H1 (cell line): ENCODE measurements at regions not wholly inside any gene's neighbourhood (a gene's known extent, or its start where the extent isn't known, plus 50 kb on each side); places are given as distances from the start of the nearest gene placed in this dataset.

Source experiments
- CTCF ChIA-PET: fragments of 300-600 bp; sonication (Branson Sonifier 250); formaldehyde crosslinking; loops from one replicate; lab custom pipeline; 2021; ENCODE audit not compliant: partially characterized antibody; lab: Charles Lee
- POLR2A ChIA-PET: fragments of 300-600 bp; sonication (Branson Sonifier 250); formaldehyde crosslinking; loops from one replicate; lab custom pipeline; 2021; ENCODE audit warnings: inconsistent platforms; ENCODE audit not compliant: partially characterized antibody; lab: Charles Lee
- DNase-seq, 2 experiments: peaks; one replicate each; pipeline versions ENCODE4 v3.0.0 to v3.0.0-alpha.2; 2010 to 2022; ENCODE audit warnings: low spot score in 2 of 2, low read depth in 1 of 2, mixed read lengths in 1 of 2
- FAIRE-seq: peaks from 2 replicates; lab custom pipeline; 2011; peaks lifted over from hg19 to GRCh38; lab: Jason Lieb, UNC
- H2AFZ ChIP-seq: 2 replicates; pipeline ENCODE4 v1.8.1; 2012; ENCODE audit warnings: low read length, inconsistent platforms
- H2AK5ac ChIP-seq: 2 replicates; pipeline ENCODE4 v1.6.1; 2013; ENCODE audit warnings: low read depth, low read length
- H2BK120ac ChIP-seq: replicated peaks from 2 replicates; pipeline ENCODE3; 2013; ENCODE audit warnings: low read depth, low read length, inconsistent platforms
- H2BK12ac ChIP-seq: 2 replicates; pipeline ENCODE4 v1.6.1; 2013; ENCODE audit warnings: low read depth, low read length
- H2BK15ac ChIP-seq: 2 replicates; pipeline ENCODE4 v1.6.1; 2013; ENCODE audit warnings: low read length
- H2BK20ac ChIP-seq: 2 replicates; pipeline ENCODE4 v1.6.1; 2013; ENCODE audit warnings: low read length
- H2BK5ac ChIP-seq: 2 replicates; pipeline ENCODE4 v1.6.1; 2013; ENCODE audit warnings: low read depth, low read length
- H3K14ac ChIP-seq: 2 replicates; pipeline ENCODE4 v1.6.1; 2013; ENCODE audit warnings: inconsistent platforms; ENCODE audit not compliant: insufficient read length
- H3K18ac ChIP-seq: 2 replicates; pipeline ENCODE4 v1.6.1; 2013; ENCODE audit warnings: low read length; ENCODE audit errors: extremely low read depth
- H3K23ac ChIP-seq: 2 replicates; pipeline ENCODE4 v1.6.1; 2013; ENCODE audit warnings: inconsistent platforms; ENCODE audit not compliant: insufficient read length
- H3K23me2 ChIP-seq: 2 replicates; pipeline ENCODE4 v1.6.1; 2013; ENCODE audit warnings: low read depth, low read length
- H3K27ac ChIP-seq: 2 replicates; pipeline ENCODE4 v1.6.1; 2011; ENCODE audit warnings: low read depth, low read length, inconsistent platforms
- H3K27me3 ChIP-seq, 4 experiments: replicated peaks in 1 of 4; 1 replicate in 1 of 4; 2 replicates in 3 of 4; pipeline versions ENCODE4 v1.6.1 to v1.8.1; 2011 to 2013; ENCODE audit warnings: low read length in 3 of 4, mild to moderate bottlenecking in 3 of 4, inconsistent platforms in 2 of 4, mixed read lengths in 2 of 4, moderate library complexity in 1 of 4; ENCODE audit not compliant: control insufficient read depth in 3 of 4, insufficient read depth in 3 of 4; ENCODE audit errors: extremely low read depth in 1 of 4
- H3K36me3 ChIP-seq, 4 experiments: 2 replicates each; pipeline versions ENCODE4 v1.6.1 to v1.8.1; 2011 to 2013; ENCODE audit warnings: mild to moderate bottlenecking in 4 of 4, low read length in 3 of 4, moderate library complexity in 2 of 4, control low read depth in 1 of 4, inconsistent platforms in 1 of 4; ENCODE audit not compliant: insufficient read depth in 4 of 4, control insufficient read depth in 2 of 4
- H3K4ac ChIP-seq: replicated peaks from 2 replicates; pipeline ENCODE3; 2013; ENCODE audit warnings: low read length, low read depth, mixed read lengths, inconsistent platforms; ENCODE audit not compliant: insufficient read length
- H3K4me1 ChIP-seq, 4 experiments: replicated peaks in 1 of 4; 1 replicate in 1 of 4; 2 replicates in 3 of 4; pipeline versions ENCODE4 v1.6.1 to v1.8.1; 2011 to 2013; ENCODE audit warnings: low read length in 3 of 4, inconsistent platforms in 2 of 4, mixed read lengths in 1 of 4; ENCODE audit not compliant: insufficient read depth in 4 of 4, control insufficient read depth in 3 of 4
- H3K4me2 ChIP-seq, 2 experiments: 2 replicates each; pipeline versions ENCODE4 v1.6.1 to v1.8.1; 2011 to 2013; ENCODE audit warnings: low read depth in 2 of 2, low read length in 2 of 2, control low read depth in 1 of 2, inconsistent platforms in 1 of 2, mild to moderate bottlenecking in 1 of 2; ENCODE audit not compliant: insufficient read depth in 1 of 2
- H3K4me3 ChIP-seq, 4 experiments: fragments of 200-600, 300-600 bp in 1 of 4; sonication (generic), shearing (Covaris generic), sonication (Bioruptor Twin) in 1 of 4; 2 replicates each; pipeline versions ENCODE4 v1.5.1 to v1.8.1; 2011 to 2016; ENCODE audit warnings: low read length in 4 of 4, low read depth in 3 of 4, control low read depth in 2 of 4, inconsistent platforms in 2 of 4, mild to moderate bottlenecking in 2 of 4, mixed read lengths in 1 of 4, moderate library complexity in 1 of 4; ENCODE audit not compliant: insufficient read depth in 2 of 4; ENCODE audit errors: extremely low read depth in 1 of 4
- H3K56ac ChIP-seq: replicated peaks from 2 replicates; pipeline ENCODE3; 2013; ENCODE audit warnings: low read depth, mild to moderate bottlenecking, mixed read lengths, low read length, inconsistent platforms; ENCODE audit not compliant: insufficient read length
- H3K79me1 ChIP-seq: 2 replicates; pipeline ENCODE4 v1.6.1; 2013; ENCODE audit warnings: low read depth, low read length, control low read depth
- H3K79me2 ChIP-seq, 2 experiments: 2 replicates each; pipeline versions ENCODE4 v1.6.1 to v1.8.1; 2012 to 2013; ENCODE audit warnings: low read length in 2 of 2, mild to moderate bottlenecking in 2 of 2, inconsistent platforms in 1 of 2; ENCODE audit not compliant: insufficient read depth in 2 of 2, control insufficient read depth in 1 of 2
- H3K9ac ChIP-seq, 4 experiments: replicated peaks in 1 of 4; 1 replicate in 1 of 4; 2 replicates in 3 of 4; pipeline versions ENCODE4 v1.6.1 to v1.8.1; 2011 to 2013; ENCODE audit warnings: low read depth in 3 of 4, low read length in 3 of 4, control low read depth in 2 of 4, mild to moderate bottlenecking in 2 of 4, moderate library complexity in 2 of 4, inconsistent platforms in 1 of 4; ENCODE audit errors: extremely low read depth in 1 of 4
- H3K9me3 ChIP-seq, 2 experiments: 2 replicates each; pipeline versions ENCODE4 v1.6.1 to v1.8.1; 2012 to 2013; ENCODE audit warnings: mild to moderate bottlenecking in 2 of 2, moderate library complexity in 2 of 2, control low read depth in 1 of 2, inconsistent platforms in 1 of 2, low read depth in 1 of 2, low read length in 1 of 2, mixed read lengths in 1 of 2; ENCODE audit not compliant: insufficient read depth in 2 of 2
- H4K20me1 ChIP-seq, 2 experiments: replicated peaks in 1 of 2; 2 replicates each; pipeline versions ENCODE3 to v1.8.1; 2011 to 2013; ENCODE audit warnings: inconsistent platforms in 2 of 2, low read length in 2 of 2, mild to moderate bottlenecking in 1 of 2; ENCODE audit not compliant: insufficient read depth in 2 of 2, control insufficient read depth in 1 of 2
- H4K5ac ChIP-seq: 2 replicates; pipeline ENCODE4 v1.6.1; 2013; ENCODE audit warnings: low read length, low read depth, mixed read lengths, inconsistent platforms; ENCODE audit not compliant: insufficient read length
- H4K8ac ChIP-seq: 2 replicates; pipeline ENCODE4 v1.8.0; 2013; ENCODE audit warnings: mild to moderate bottlenecking, moderate library complexity, low read length, inconsistent platforms; ENCODE audit not compliant: insufficient read depth; ENCODE audit errors: extremely low read depth
- H4K91ac ChIP-seq: replicated peaks from 2 replicates; pipeline ENCODE3; 2013; ENCODE audit warnings: low read length, mixed read lengths, inconsistent platforms; ENCODE audit not compliant: insufficient read length
- CEBPB ChIP-seq: IDR thresholded peaks from 2 replicates; pipeline ENCODE4 v1.6.1; 2012; ENCODE audit warnings: low read depth, low read length
- HDAC2 ChIP-seq, 2 experiments: fragments of 300-600 bp in 1 of 2; sonication (generic) in 1 of 2; IDR thresholded peaks; 2 replicates each; pipeline ENCODE4 v1.6.1; 2011 to 2012; ENCODE audit warnings: low read depth in 2 of 2, low read length in 2 of 2, mild to moderate bottlenecking in 2 of 2, moderate library complexity in 2 of 2, borderline replicate concordance in 1 of 2, inconsistent platforms in 1 of 2
- POLR2A ChIP-seq, 2 experiments: IDR thresholded peaks; 1 replicate in 1 of 2; 2 replicates in 1 of 2; pipeline ENCODE4 v1.6.1; 2011; ENCODE audit warnings: low read depth in 2 of 2, low read length in 2 of 2, mild to moderate bottlenecking in 2 of 2; ENCODE audit errors: control extremely low read depth in 1 of 2
- RXRA ChIP-seq: IDR thresholded peaks from 2 replicates; pipeline ENCODE4 v1.6.1; 2011; ENCODE audit warnings: low read depth, mild to moderate bottlenecking, low read length, moderate library complexity; ENCODE audit not compliant: insufficient read depth
- SP4 ChIP-seq: IDR thresholded peaks from 2 replicates; pipeline ENCODE4 v1.6.1; 2012; ENCODE audit warnings: low read length, inconsistent platforms
- SUZ12 ChIP-seq: fragments of 200-600 bp; sonication (generic); IDR thresholded peaks from 2 replicates; pipeline ENCODE4 v1.6.1; 2012; ENCODE audit warnings: mild to moderate bottlenecking, inconsistent platforms, low read length, moderate library complexity, mixed read lengths
- WGBS, 2 experiments: shearing (Covaris generic) in 1 of 2; methylation state at CpG; one replicate each; pipeline versions ENCODE4 v1.1.6 to v1.1.7; 2013 to 2015; ENCODE audit warnings: low lambda C conversion rate in 2 of 2, mixed read lengths in 2 of 2, inconsistent platforms in 1 of 2, low coverage in 1 of 2, missing lambda C conversion rate in 1 of 2; ENCODE audit not compliant: insufficient replicate concordance in 2 of 2, insufficient coverage in 1 of 2, insufficient read length in 1 of 2; ENCODE audit errors: extremely low coverage in 1 of 2, missing lambda C conversion rate in 1 of 2; 5-methylcytosine and 5-hydroxymethylcytosine counted together

- no peak overlapping the region for H3K4me3 ChIP-seq
- 86% methylated on average over 2 of the region's 2 CpGs; no CpG with 5 or more reads in 1 of the 2 experiments for WGBS, 2 experiments
- H3K56ac ChIP-seq, result no peak overlapping the region
- H4K8ac ChIP-seq, result no peak overlapping the region
- H3K23me2 ChIP-seq, result no peaks in the 10 kb centered on the region
- no peak overlapping the region for H3K14ac ChIP-seq
- H2BK120ac ChIP-seq, result no peak overlapping the region
- ChIA-PET CTCF (interaction anchor here (1.4 kb wide), 1 partner anchor 9 kb away, joined by 6 read pairs; no protein-coding TSS in a partner anchor), POLR2A (no interaction called here)
- H3K23ac ChIP-seq, result no peak overlapping the region
- no peak for FAIRE-seq
- H2AFZ ChIP-seq, result no peak overlapping the region
- H3K27ac ChIP-seq, result no peak overlapping the region
- no peak overlapping the region for H4K5ac ChIP-seq
- no peak overlapping the region for H3K4ac ChIP-seq
- H2BK15ac ChIP-seq, result no peak overlapping the region
- no peak overlapping the region for H2AK5ac ChIP-seq
- H3K18ac ChIP-seq, result no peak overlapping the region
- no peak overlapping the region for H3K4me2 ChIP-seq
- H4K20me1 ChIP-seq, result no peaks in the 10 kb centered on the region
- H4K91ac ChIP-seq, result no peak overlapping the region
- H2BK5ac ChIP-seq, result no peak overlapping the region
- no peaks in the 10 kb centered on the region for H3K36me3 ChIP-seq
- H3K9ac ChIP-seq, result no peak overlapping the region
- peaks cover 0 to under 1% (median under 1%) of the 10 kb centered on the region in 4 experiments; a peak in 2 of 7 replicates for H3K4me1 ChIP-seq
- TF ChIP-seq SP4 (no peak), CEBPB (no peak), RXRA (no peak), POLR2A (IDR thresholded peaks at IDR 0.05; ENCODE audit: control extremely low read depth in 1 of 2, low read depth in 2 of 2, low read length in 2 of 2) (no peak), HDAC2 (IDR thresholded peaks at IDR 0.05; ENCODE audit: borderline replicate concordance in 1 of 2, low read depth in 2 of 2, low read length in 2 of 2) (no peak), SUZ12 (no peak)
- 0 out of 7 replicates have a peak, but pooled peaks cover 0 to 2% (median 0%) of the 10 kb centered on the region in 4 experiments for H3K27me3 ChIP-seq
- H3K79me1 ChIP-seq, result no peaks in the 10 kb centered on the region
- no peak for DNase-seq
- no peak overlapping the region for H2BK20ac ChIP-seq
- H3K9me3 ChIP-seq, result peaks cover 9 to 10% of the 10 kb centered on the region in 2 experiments; a peak in 3 of 4 replicates
- no peak overlapping the region for H2BK12ac ChIP-seq
- no peaks in the 10 kb centered on the region for H3K79me2 ChIP-seq
Measured at GRCh38 chr10:120987359-120987758, 136.2 kb downstream of the WDR11 start.
